HG02763 (cell line): ENCODE measurements at regions not wholly inside any gene's neighbourhood (a gene's known extent, or its start where the extent isn't known, plus 50 kb on each side); places are given as distances from the start of the nearest gene placed in this dataset.
"Not testable (repeated sequence)": the region's sequence is repeated elsewhere in the genome, so short reads cannot be mapped to it uniquely, and the experiment has no call there.

Experiments
- ATAC-seq: cut with Tn5 transposase; IDR thresholded peaks from one replicate; pipeline ENCODE4 v1.9.1; 2021; ENCODE audit warnings: mild to moderate bottlenecking, moderate library complexity; ENCODE audit not compliant: unreplicated experiment

GRCh38 chr14:41549821-41550607 is 56.7 kb upstream of the LRFN5 start:
- no peak for ATAC-seq

GRCh38 chr14:41549282-41549681 is 57.4 kb upstream of the LRFN5 start:
- ATAC-seq = no peak

GRCh38 chr14:41548666-41549065 is 58.0 kb upstream of the LRFN5 start:
- ATAC-seq = no peak

GRCh38 chr14:41541333-41541732 is 65.3 kb upstream of the LRFN5 start:
- ATAC-seq = no peak

GRCh38 chr14:41532255-41532654 is 74.4 kb upstream of the LRFN5 start:
- no peak for ATAC-seq

GRCh38 chr14:41521891-41522290 is 84.8 kb upstream of the LRFN5 start:
- ATAC-seq = no peak

GRCh38 chr14:41518030-41518429 is 88.6 kb upstream of the LRFN5 start:
- ATAC-seq = not testable (repeated sequence)

GRCh38 chr14:41506552-41506951 is 100.1 kb upstream of the LRFN5 start:
- ATAC-seq = no peak

GRCh38 chr14:41505491-41505890 is 101.2 kb upstream of the LRFN5 start:
- ATAC-seq = no peak

GRCh38 chr14:41498959-41499358 is 107.7 kb upstream of the LRFN5 start:
- no peak for ATAC-seq

- ATAC-seq = no peak
Observed at GRCh38 chr14:41490323-41490722, 116.4 kb upstream of the LRFN5 start.

- ATAC-seq = no peak
Observed at GRCh38 chr14:41489315-41489972, 117.2 kb upstream of the LRFN5 start.

- ATAC-seq = no peak
Observed at GRCh38 chr14:41488401-41488800, 118.3 kb upstream of the LRFN5 start.

- no peak for ATAC-seq
Observed at GRCh38 chr14:41482861-41483260, 123.8 kb upstream of the LRFN5 start.

- no peak for ATAC-seq
Observed at GRCh38 chr14:41476526-41476925, 130.2 kb upstream of the LRFN5 start.

- ATAC-seq = no peak
Observed at GRCh38 chr14:41461380-41461779, 145.3 kb upstream of the LRFN5 start.

- no peak for ATAC-seq
Observed at GRCh38 chr14:41457393-41457792, 149.3 kb upstream of the LRFN5 start.

- no peak for ATAC-seq
Observed at GRCh38 chr14:41449066-41449465, 157.6 kb upstream of the LRFN5 start.

GRCh38 chr14:41446008-41446407 is 160.7 kb upstream of the LRFN5 start:
- no peak for ATAC-seq

GRCh38 chr14:41423503-41423902 is 183.2 kb upstream of the LRFN5 start:
- ATAC-seq = no peak

- not testable (repeated sequence) for ATAC-seq
Observed at GRCh38 chr14:41421308-41421707, 185.4 kb upstream of the LRFN5 start.

GRCh38 chr14:41419709-41420108 is 187.0 kb upstream of the LRFN5 start:
- no peak for ATAC-seq
